ENCODE measurements at regions not wholly inside any gene's neighbourhood (a gene's known extent, or its start where the extent isn't known, plus 50 kb on each side); places are given as distances from the start of the nearest gene placed in this dataset.

GRCh38 chr12:88925454-88925853 is 345.2 kb upstream of the KITLG start:
- TF ChIP-seq, protein P1, sequence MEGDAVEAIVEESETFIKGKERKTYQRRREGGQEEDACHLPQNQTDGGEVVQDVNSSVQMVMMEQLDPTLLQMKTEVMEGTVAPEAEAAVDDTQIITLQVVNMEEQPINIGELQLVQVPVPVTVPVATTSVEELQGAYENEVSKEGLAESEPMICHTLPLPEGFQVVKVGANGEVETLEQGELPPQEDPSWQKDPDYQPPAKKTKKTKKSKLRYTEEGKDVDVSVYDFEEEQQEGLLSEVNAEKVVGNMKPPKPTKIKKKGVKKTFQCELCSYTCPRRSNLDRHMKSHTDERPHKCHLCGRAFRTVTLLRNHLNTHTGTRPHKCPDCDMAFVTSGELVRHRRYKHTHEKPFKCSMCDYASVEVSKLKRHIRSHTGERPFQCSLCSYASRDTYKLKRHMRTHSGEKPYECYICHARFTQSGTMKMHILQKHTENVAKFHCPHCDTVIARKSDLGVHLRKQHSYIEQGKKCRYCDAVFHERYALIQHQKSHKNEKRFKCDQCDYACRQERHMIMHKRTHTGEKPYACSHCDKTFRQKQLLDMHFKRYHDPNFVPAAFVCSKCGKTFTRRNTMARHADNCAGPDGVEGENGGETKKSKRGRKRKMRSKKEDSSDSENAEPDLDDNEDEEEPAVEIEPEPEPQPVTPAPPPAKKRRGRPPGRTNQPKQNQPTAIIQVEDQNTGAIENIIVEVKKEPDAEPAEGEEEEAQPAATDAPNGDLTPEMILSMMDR (IDR thresholded peaks at IDR 0.05): no peak
- TF ChIP-seq POLR2A (IDR thresholded peaks at IDR 0.05): no peak

All from heart left ventricle (tissue), 13 donors.